Activated B cell treated with CpG ODN at 0.5 μM for 24 hours (primary cell): ENCODE measurements at regions not wholly inside any gene's neighbourhood (a gene's known extent, or its start where the extent isn't known, plus 50 kb on each side); places are given as distances from the start of the nearest gene placed in this dataset.

Source experiments
- ATAC-seq: fragments of 200-7000 bp; cut with Tn5 transposase; one replicate; pipeline ENCODE4 v1.10.0; 2021; ENCODE audit warnings: low read depth, mild to moderate bottlenecking, moderate library complexity
- CTCF ChIA-PET: fragments of 350-600 bp; sonication (Branson Sonifier 250); formaldehyde crosslinking; loops from one replicate; lab custom pipeline; 2021; ENCODE audit warnings: antibody characterized with exemption; lab: Charles Lee
- POLR2A ChIA-PET: fragments of 350-600 bp; sonication (Branson Sonifier 250); formaldehyde crosslinking; loops from one replicate; lab custom pipeline; 2021; ENCODE audit warnings: antibody characterized with exemption; lab: Charles Lee
- DNase-seq: peaks from one replicate; pipeline ENCODE4 v3.0.0; 2022
- H3K27ac Mint-ChIP-seq: one replicate; pipeline ENCODE4 v1.8.0; 2020; ENCODE audit warnings: mixed read lengths
- H3K27me3 Mint-ChIP-seq: one replicate; pipeline ENCODE4 v1.8.0; 2021; ENCODE audit warnings: mixed read lengths
- H3K36me3 Mint-ChIP-seq: one replicate; pipeline ENCODE4 v1.8.0; 2021; ENCODE audit warnings: low read depth, mixed read lengths
- H3K4me1 Mint-ChIP-seq: one replicate; pipeline ENCODE4 v1.8.0; 2021; ENCODE audit warnings: mixed read lengths
- H3K4me3 Mint-ChIP-seq: one replicate; pipeline ENCODE4 v1.8.0; 2020; ENCODE audit warnings: mild to moderate bottlenecking, mixed read lengths
- H3K9me3 Mint-ChIP-seq: one replicate; pipeline ENCODE4 v1.8.0; 2020; ENCODE audit warnings: mixed read lengths
- intact Hi-C: fragments of 100-400 bp; cut with micrococcal nuclease; formaldehyde crosslinking; loops from one replicate; pipeline ENCODE4 v1.15.1; 2024
- TF ChIP-seq, protein P1 (sequence below): fragments of 200-600 bp; IDR thresholded peaks from one replicate; pipeline ENCODE4 v1.8.0; 2022; ENCODE audit warnings: antibody characterized with exemption, mild to moderate bottlenecking

GRCh38 chr10:78865931-78866717 lies 202.6 kb upstream of the ZMIZ1 start:
- H3K27me3 Mint-ChIP-seq = peaks cover 16% of the 10 kb centered on the region
- intact Hi-C loops = no loop called here

DNA sequence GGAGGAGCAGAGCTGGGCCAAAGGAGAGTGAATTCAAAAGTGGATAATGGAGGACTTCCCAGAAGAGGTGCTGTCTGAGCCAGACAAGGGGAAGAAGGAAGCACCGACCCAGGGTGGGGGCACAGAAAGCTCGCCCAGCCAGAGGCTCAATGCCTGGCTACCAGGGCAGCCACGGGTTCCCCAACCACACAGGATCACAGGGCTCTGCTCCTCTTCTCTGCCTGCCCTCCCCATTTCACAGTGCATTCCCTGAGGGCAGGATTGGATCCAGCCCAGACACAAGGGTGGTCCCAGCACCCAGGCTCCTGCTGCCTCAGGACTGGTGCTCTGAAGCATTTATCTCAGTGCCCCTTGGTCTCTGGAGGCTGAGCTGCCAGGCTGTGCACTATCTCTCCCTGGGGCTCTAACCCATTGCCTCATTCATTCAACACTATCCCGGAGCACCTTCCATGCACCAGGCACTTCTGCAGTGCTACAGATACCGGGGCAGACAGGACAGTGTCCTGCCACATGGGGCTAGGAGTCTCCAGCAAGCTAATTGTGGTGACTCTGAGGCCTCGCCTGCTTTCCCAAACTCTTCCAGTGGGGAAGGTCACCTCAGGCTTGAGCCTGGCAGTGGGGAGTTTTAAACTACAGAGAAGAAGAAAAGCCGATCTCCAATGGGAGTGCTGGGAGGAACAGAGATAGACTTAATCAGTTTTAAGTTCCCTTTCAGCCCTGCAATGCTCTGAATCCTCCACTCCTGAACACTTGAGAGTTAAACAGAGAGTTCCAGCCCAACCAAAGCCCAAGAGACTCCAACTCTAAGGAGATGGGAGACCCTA lies 201.8 kb upstream of the ZMIZ1 start:
- TF ChIP-seq, protein P1, sequence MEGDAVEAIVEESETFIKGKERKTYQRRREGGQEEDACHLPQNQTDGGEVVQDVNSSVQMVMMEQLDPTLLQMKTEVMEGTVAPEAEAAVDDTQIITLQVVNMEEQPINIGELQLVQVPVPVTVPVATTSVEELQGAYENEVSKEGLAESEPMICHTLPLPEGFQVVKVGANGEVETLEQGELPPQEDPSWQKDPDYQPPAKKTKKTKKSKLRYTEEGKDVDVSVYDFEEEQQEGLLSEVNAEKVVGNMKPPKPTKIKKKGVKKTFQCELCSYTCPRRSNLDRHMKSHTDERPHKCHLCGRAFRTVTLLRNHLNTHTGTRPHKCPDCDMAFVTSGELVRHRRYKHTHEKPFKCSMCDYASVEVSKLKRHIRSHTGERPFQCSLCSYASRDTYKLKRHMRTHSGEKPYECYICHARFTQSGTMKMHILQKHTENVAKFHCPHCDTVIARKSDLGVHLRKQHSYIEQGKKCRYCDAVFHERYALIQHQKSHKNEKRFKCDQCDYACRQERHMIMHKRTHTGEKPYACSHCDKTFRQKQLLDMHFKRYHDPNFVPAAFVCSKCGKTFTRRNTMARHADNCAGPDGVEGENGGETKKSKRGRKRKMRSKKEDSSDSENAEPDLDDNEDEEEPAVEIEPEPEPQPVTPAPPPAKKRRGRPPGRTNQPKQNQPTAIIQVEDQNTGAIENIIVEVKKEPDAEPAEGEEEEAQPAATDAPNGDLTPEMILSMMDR = no peak
- ATAC-seq (no peak), DNase-seq (no peak)
- H3K27me3 Mint-ChIP-seq = peaks cover 19% of the 10 kb centered on the region
- POLR2A ChIA-PET = no interaction called here
- H3K27ac Mint-ChIP-seq = no peak overlapping the region
- intact Hi-C loops = no loop called here
- no peaks in the 10 kb centered on the region for H3K36me3 Mint-ChIP-seq
- no peak overlapping the region for H3K4me3 Mint-ChIP-seq
- no peaks in the 10 kb centered on the region for H3K4me1 Mint-ChIP-seq
- CTCF ChIA-PET = no interaction called here
- no peaks in the 10 kb centered on the region for H3K9me3 Mint-ChIP-seq

More at GRCh38 chr10:78865931-78866717, 202.6 kb upstream of the ZMIZ1 start:
- CTCF ChIA-PET = no interaction called here
- no peaks in the 10 kb centered on the region for H3K36me3 Mint-ChIP-seq
- no peaks in the 10 kb centered on the region for H3K4me1 Mint-ChIP-seq
- TF ChIP-seq, protein P1 = no peak
- no peak overlapping the region for H3K27ac Mint-ChIP-seq
- no peak overlapping the region for H3K4me3 Mint-ChIP-seq
- DNase-seq (no peak), ATAC-seq (no peak)
- POLR2A ChIA-PET = no interaction called here
- no peaks in the 10 kb centered on the region for H3K9me3 Mint-ChIP-seq

DNA sequence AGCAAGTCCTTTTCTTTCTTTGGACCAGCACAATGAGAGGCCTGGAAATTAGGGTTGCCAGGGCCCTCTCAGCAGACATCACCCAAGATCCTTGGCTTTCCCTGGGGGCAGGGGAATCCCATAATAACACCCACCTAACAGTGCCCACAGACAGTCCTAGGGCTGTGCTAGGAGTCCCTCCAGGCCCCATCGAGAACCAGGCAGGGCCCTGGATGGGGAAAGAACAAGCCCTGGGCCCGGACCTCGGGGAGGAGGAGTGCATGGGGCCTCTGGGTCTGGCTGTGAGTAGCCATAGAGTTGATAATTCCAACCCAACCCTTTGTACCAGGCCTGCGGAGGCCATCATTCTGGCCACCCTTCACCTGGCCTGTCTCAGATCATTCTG lies 201.2 kb upstream of the ZMIZ1 start:
- TF ChIP-seq, protein P1 = no peak
- intact Hi-C loops = no loop called here
- Mint-ChIP-seq H3K27me3 (peaks cover 21% of the 10 kb centered on the region), H3K27ac (no peak overlapping the region), H3K9me3 (no peaks in the 10 kb centered on the region), H3K36me3 (no peaks in the 10 kb centered on the region), H3K4me1 (no peaks in the 10 kb centered on the region), H3K4me3 (no peak overlapping the region)
- ChIA-PET CTCF (no interaction called here), POLR2A (no interaction called here)
- ATAC-seq (no peak), DNase-seq (no peak)

DNA sequence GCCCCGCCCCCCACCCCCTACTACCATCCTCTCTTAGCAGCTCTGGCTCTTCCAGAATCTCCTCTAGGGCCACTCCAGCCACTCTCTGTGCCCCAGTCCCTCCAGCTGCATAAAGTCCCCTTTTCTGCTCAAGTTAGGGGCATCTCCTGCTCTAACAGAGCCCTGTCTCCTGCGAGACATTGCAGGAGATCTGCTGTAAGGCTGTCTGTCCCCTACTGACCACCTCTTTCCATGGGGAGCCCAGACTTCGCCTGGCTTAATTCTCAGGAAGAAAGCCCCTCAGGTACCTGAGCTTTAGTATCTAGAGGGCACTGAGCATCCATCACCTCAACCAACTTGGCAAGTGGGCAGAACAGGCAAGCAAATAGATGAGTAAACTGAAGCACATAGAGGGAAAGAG lies 200.7 kb upstream of the ZMIZ1 start:
- H3K4me3 Mint-ChIP-seq = no peak overlapping the region
- H3K36me3 Mint-ChIP-seq = no peaks in the 10 kb centered on the region
- ChIA-PET CTCF (no interaction called here), POLR2A (no interaction called here)
- ATAC-seq = no peak
- intact Hi-C loops = no loop called here
- H3K4me1 Mint-ChIP-seq = no peaks in the 10 kb centered on the region
- H3K27me3 Mint-ChIP-seq = peaks cover 21% of the 10 kb centered on the region
- H3K27ac Mint-ChIP-seq = no peak overlapping the region
- DNase-seq = no peak
- TF ChIP-seq, protein P1 = no peak
- H3K9me3 Mint-ChIP-seq = no peaks in the 10 kb centered on the region

DNA sequence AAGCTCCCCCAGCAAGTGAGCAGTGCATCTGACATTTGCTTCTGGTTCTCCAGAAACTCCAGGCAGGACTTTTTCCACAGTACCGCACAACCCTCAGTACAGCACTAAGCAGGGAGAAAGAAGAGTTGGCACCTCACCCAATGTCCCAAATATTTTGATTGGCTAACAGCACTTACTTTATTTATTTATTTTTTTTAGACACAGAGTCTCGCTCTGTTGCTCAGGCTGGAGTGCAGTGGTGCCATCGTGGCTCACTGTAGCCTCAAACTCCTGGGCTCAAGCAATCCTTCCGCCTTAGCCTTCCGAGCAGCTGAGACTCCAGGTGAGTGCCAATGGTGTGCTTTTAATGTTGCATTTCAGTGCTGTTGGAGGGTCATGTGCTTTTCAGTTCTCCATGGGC lies 200.3 kb upstream of the ZMIZ1 start:
- H3K27me3 Mint-ChIP-seq = peaks cover 21% of the 10 kb centered on the region
- DNase-seq (no peak), ATAC-seq (no peak)
- ChIA-PET POLR2A (no interaction called here), CTCF (no interaction called here)
- intact Hi-C loops = no loop called here
- H3K4me3 Mint-ChIP-seq = no peak overlapping the region
- TF ChIP-seq, protein P1 = no peak
- H3K27ac Mint-ChIP-seq = no peak overlapping the region
- no peaks in the 10 kb centered on the region for H3K4me1 Mint-ChIP-seq
- H3K9me3 Mint-ChIP-seq = no peaks in the 10 kb centered on the region
- no peaks in the 10 kb centered on the region for H3K36me3 Mint-ChIP-seq
